ENCODE measurements at regions not wholly inside any gene's neighbourhood (a gene's known extent, or its start where the extent isn't known, plus 50 kb on each side); places are given as distances from the start of the nearest gene placed in this dataset.

GRCh38 chr10:105585753-105586152, 944.7 kb downstream of the SORCS3 start:
- WGBS (ENCODE audit: insufficient coverage, low coverage, low lambda C conversion rate, missing lambda C conversion rate): 28% methylated on average over 5 of the region's 5 CpGs
- DNase-seq (no peak), ATAC-seq (no peak)
- TF ChIP-seq POLR2A (IDR thresholded peaks at IDR 0.05): no peak
- TF ChIP-seq, protein P1, sequence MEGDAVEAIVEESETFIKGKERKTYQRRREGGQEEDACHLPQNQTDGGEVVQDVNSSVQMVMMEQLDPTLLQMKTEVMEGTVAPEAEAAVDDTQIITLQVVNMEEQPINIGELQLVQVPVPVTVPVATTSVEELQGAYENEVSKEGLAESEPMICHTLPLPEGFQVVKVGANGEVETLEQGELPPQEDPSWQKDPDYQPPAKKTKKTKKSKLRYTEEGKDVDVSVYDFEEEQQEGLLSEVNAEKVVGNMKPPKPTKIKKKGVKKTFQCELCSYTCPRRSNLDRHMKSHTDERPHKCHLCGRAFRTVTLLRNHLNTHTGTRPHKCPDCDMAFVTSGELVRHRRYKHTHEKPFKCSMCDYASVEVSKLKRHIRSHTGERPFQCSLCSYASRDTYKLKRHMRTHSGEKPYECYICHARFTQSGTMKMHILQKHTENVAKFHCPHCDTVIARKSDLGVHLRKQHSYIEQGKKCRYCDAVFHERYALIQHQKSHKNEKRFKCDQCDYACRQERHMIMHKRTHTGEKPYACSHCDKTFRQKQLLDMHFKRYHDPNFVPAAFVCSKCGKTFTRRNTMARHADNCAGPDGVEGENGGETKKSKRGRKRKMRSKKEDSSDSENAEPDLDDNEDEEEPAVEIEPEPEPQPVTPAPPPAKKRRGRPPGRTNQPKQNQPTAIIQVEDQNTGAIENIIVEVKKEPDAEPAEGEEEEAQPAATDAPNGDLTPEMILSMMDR (IDR thresholded peaks at IDR 0.05): no peak
- no peaks in the 10 kb centered on the region for H3K36me3 ChIP-seq
- no peaks in the 10 kb centered on the region for H3K27me3 ChIP-seq
- intact Hi-C loops (cut with DNase I): no loop called here
- H3K4me3 ChIP-seq: no peak overlapping the region
- no peaks in the 10 kb centered on the region for H3K4me1 ChIP-seq
- no peaks in the 10 kb centered on the region for H3K9me3 ChIP-seq
- no peak overlapping the region for H3K27ac ChIP-seq

GRCh38 chr10:105585171-105585570, 944.1 kb downstream of the SORCS3 start:
- no peaks in the 10 kb centered on the region for H3K9me3 ChIP-seq
- no peak for DNase-seq
- no peak overlapping the region for H3K27ac ChIP-seq
- no peaks in the 10 kb centered on the region for H3K36me3 ChIP-seq
- no peaks in the 10 kb centered on the region for H3K27me3 ChIP-seq
- TF ChIP-seq POLR2A (IDR thresholded peaks at IDR 0.05): no peak
- TF ChIP-seq, protein P1 (IDR thresholded peaks at IDR 0.05): no peak
- no peak for ATAC-seq
- intact Hi-C loops (cut with DNase I): no loop called here
- no peak overlapping the region for H3K4me3 ChIP-seq
- no peaks in the 10 kb centered on the region for H3K4me1 ChIP-seq

DNA sequence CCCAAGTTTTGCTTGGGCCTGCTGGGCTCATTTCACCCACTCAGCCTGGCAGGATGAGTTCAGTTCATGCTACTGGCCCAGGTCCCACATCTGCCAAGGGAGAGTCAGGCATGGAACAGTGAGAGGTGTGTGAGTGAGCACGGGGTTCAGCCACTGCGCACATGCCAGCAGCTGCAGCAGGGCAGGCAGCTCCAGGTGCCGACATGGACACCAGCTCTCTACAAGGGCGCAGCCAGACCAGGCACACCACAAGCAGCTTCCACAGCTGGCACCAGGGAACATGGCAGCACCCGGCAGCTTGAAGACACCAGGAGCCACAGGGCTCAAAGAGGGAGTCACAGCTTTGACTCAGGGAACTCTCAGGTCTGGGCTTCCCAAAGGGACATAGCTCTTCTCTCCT, 938.0 kb downstream of the SORCS3 start:
- intact Hi-C loops (cut with DNase I): no loop called here
- no peaks in the 10 kb centered on the region for H3K36me3 ChIP-seq
- ATAC-seq (no peak), DNase-seq (no peak)
- no peaks in the 10 kb centered on the region for H3K9me3 ChIP-seq
- no peaks in the 10 kb centered on the region for H3K4me1 ChIP-seq
- H3K27me3 ChIP-seq: no peaks in the 10 kb centered on the region
- no peak overlapping the region for H3K27ac ChIP-seq
- TF ChIP-seq, protein P1 (IDR thresholded peaks at IDR 0.05): no peak
- no peak for TF ChIP-seq POLR2A (IDR thresholded peaks at IDR 0.05)
- WGBS (ENCODE audit: insufficient coverage, low coverage, low lambda C conversion rate, missing lambda C conversion rate): no CpG with 5 or more reads among the region's 5 CpGs
- no peak overlapping the region for H3K4me3 ChIP-seq

DNA sequence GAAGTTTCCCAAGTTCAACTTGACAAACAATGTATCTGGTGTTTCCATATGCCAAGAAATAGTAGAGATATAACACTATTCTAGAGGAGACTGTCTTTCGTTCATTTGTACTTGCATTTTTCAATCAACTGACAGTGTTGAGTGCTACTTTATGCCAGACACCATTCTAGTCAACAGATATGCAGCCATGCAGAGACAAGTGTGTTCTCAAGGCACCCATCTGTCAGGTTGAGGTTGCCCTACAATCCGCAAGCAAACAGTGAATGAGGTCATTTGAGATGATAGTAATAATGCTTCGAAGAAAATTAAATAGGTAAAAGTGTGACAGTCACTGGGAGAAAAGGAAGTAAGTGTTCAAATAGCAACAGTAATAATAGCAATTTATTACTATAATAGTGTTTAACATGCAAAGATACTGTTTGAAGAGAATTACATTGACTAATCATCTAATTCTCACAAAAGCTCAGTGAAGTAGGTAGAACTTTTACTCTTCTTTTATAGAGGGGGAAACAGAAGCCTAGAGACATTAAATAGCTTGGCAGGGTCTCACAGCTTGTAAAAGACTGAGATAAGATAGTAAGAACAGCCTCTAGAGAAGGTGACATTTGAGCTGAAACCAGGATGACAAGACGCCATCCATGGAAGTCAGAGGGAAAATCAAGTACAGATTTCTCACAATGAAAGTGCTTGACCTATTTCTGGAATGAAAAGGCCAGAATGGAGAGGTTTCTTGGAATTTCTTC, 936.9 kb downstream of the SORCS3 start:
- no peak overlapping the region for H3K4me3 ChIP-seq
- no peak for ATAC-seq
- H3K27me3 ChIP-seq: no peaks in the 10 kb centered on the region
- no peak overlapping the region for H3K27ac ChIP-seq
- no peak for TF ChIP-seq POLR2A (IDR thresholded peaks at IDR 0.05)
- TF ChIP-seq, protein P1 (IDR thresholded peaks at IDR 0.05): no peak
- intact Hi-C loops (cut with DNase I): no loop called here
- DNase-seq: no peak
- 44% methylated on average over 4 of the region's 4 CpGs for WGBS (ENCODE audit: insufficient coverage, low coverage, low lambda C conversion rate, missing lambda C conversion rate)
- no peaks in the 10 kb centered on the region for H3K9me3 ChIP-seq
- H3K4me1 ChIP-seq: no peaks in the 10 kb centered on the region
- H3K36me3 ChIP-seq: no peaks in the 10 kb centered on the region

Measured in right lobe of liver (tissue), 6 donors.